ENCODE measurements at regions not wholly inside any gene's neighbourhood (a gene's known extent, or its start where the extent isn't known, plus 50 kb on each side); places are given as distances from the start of the nearest gene placed in this dataset.

DNA sequence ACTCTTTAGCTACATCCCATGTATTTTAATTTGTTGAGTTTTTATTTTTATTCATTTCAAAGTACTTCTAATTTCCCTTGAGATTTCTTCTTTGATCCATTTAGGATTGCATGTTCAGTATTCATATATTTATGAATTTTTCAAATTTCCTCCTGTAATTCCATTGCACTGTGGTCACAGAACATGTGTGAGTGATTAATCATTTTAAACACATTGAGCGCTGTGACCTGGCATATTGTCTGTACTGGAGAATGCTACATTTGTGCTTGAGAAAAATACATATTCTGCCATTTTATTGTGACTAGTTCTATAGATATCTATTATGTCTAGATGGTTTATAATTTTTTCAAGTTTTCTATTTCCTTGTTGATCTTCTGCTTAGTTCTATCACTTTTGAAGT lies 353.7 kb downstream of the RAD51AP2 start:
- TF ChIP-seq ETV6 (conservative IDR thresholded peaks at IDR 0.05 in 1 of 2, IDR thresholded peaks at IDR 0.05 in 1 of 2; ENCODE audit: borderline replicate concordance in 1 of 2, low read depth in 1 of 2), result no peak
- no peak for TF ChIP-seq EGR1 (IDR thresholded peaks at IDR 0.05; ENCODE audit: borderline replicate concordance in 1 of 2, low read depth in 2 of 2, low read length in 2 of 2)
- TF ChIP-seq SUZ12 (IDR thresholded peaks at IDR 0.05; ENCODE audit: unreplicated experiment), result no peak
- TF ChIP-seq, protein P1, sequence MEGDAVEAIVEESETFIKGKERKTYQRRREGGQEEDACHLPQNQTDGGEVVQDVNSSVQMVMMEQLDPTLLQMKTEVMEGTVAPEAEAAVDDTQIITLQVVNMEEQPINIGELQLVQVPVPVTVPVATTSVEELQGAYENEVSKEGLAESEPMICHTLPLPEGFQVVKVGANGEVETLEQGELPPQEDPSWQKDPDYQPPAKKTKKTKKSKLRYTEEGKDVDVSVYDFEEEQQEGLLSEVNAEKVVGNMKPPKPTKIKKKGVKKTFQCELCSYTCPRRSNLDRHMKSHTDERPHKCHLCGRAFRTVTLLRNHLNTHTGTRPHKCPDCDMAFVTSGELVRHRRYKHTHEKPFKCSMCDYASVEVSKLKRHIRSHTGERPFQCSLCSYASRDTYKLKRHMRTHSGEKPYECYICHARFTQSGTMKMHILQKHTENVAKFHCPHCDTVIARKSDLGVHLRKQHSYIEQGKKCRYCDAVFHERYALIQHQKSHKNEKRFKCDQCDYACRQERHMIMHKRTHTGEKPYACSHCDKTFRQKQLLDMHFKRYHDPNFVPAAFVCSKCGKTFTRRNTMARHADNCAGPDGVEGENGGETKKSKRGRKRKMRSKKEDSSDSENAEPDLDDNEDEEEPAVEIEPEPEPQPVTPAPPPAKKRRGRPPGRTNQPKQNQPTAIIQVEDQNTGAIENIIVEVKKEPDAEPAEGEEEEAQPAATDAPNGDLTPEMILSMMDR (IDR thresholded peaks at IDR 0.05 in 2 of 3, conservative IDR thresholded peaks at IDR 0.05 in 1 of 3; ENCODE audit: control insufficient read depth in 2 of 3, extremely low read depth in 1 of 3, insufficient read depth in 1 of 3, low read depth in 3 of 3, low read length in 3 of 3), result no peak
